Activated naive CD8-positive, alpha-beta T cell treated with anti-CD3 and anti-CD28 coated beads for 36 hours (primary cell): ENCODE measurements at regions not wholly inside any gene's neighbourhood (a gene's known extent, or its start where the extent isn't known, plus 50 kb on each side); places are given as distances from the start of the nearest gene placed in this dataset.
"Not testable (repeated sequence)": the region's sequence is repeated elsewhere in the genome, so short reads cannot be mapped to it uniquely, and the experiment has no call there.

Experiments used
- DNase-seq: peaks from one replicate; pipeline ENCODE4 v3.0.0; 2021
- H3K27ac Mint-ChIP-seq: one replicate; pipeline ENCODE4 v1.8.0; 2022; ENCODE audit warnings: mild to moderate bottlenecking, moderate library complexity, mixed read lengths
- H3K27me3 Mint-ChIP-seq: one replicate; pipeline ENCODE4 v1.8.0; 2022; ENCODE audit warnings: mild to moderate bottlenecking, mixed read lengths
- H3K36me3 Mint-ChIP-seq: one replicate; pipeline ENCODE4 v1.8.0; 2021; ENCODE audit warnings: mild to moderate bottlenecking, mixed read lengths
- H3K4me1 Mint-ChIP-seq: one replicate; pipeline ENCODE4 v1.8.0; 2021; ENCODE audit warnings: mixed read lengths
- H3K4me3 Mint-ChIP-seq: one replicate; pipeline ENCODE4 v1.8.0; 2022; ENCODE audit warnings: mild to moderate bottlenecking, moderate library complexity, mixed read lengths
- H3K9me3 Mint-ChIP-seq: one replicate; pipeline ENCODE4 v1.8.0; 2022; ENCODE audit warnings: mixed read lengths

DNA sequence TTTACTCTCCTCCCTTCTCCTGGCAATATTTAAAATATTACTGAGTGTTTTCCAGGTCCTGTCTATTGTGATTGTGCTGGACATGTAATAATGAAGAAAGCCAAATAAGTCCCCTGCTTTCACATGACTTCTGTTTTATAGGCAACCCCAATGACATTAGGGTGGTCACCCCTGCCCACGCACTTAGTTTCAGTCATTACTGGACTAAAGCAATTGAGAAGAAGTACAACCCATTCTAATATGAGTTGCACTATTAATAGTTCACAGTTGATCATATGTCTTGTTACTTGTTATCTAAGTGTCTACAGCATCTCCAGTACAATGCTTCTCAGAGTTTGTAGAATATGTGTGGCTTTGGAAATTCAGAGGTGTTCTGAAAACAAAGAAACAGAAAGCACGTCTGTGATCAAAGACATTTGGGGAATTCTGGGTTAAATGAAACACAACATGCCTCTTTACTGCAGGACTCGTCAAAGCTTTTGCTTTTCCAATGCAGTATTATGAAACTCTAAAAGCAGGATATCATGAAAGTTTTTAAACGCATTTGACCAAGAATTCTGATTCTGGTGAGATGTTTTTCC is 789.5 kb downstream of the DHX35 start:
- DNase-seq, result no peak
- H3K9me3 Mint-ChIP-seq, result peaks cover 15% of the 10 kb centered on the region
- H3K4me3 Mint-ChIP-seq, result no peak overlapping the region
- peaks cover 4% of the 10 kb centered on the region for H3K36me3 Mint-ChIP-seq
- no peak overlapping the region for H3K27ac Mint-ChIP-seq
- no peaks in the 10 kb centered on the region for H3K27me3 Mint-ChIP-seq
- no peaks in the 10 kb centered on the region for H3K4me1 Mint-ChIP-seq

GRCh38 chr20:39745380-39745779 is 783.2 kb downstream of the DHX35 start:
- no peak for DNase-seq
- H3K9me3 Mint-ChIP-seq, result peaks cover 13% of the 10 kb centered on the region
- H3K27me3 Mint-ChIP-seq, result no peaks in the 10 kb centered on the region
- H3K36me3 Mint-ChIP-seq, result no peaks in the 10 kb centered on the region
- H3K4me3 Mint-ChIP-seq, result no peak overlapping the region
- no peaks in the 10 kb centered on the region for H3K4me1 Mint-ChIP-seq
- no peak overlapping the region for H3K27ac Mint-ChIP-seq

- Mint-ChIP-seq H3K9me3 (peaks cover 2% of the 10 kb centered on the region), H3K27me3 (no peaks in the 10 kb centered on the region), H3K36me3 (no peaks in the 10 kb centered on the region), H3K4me1 (no peaks in the 10 kb centered on the region), H3K4me3 (no peak overlapping the region), H3K27ac (no peak overlapping the region)
- DNase-seq, result no peak
Observed at GRCh38 chr20:39738651-39739050, 776.5 kb downstream of the DHX35 start.

DNA sequence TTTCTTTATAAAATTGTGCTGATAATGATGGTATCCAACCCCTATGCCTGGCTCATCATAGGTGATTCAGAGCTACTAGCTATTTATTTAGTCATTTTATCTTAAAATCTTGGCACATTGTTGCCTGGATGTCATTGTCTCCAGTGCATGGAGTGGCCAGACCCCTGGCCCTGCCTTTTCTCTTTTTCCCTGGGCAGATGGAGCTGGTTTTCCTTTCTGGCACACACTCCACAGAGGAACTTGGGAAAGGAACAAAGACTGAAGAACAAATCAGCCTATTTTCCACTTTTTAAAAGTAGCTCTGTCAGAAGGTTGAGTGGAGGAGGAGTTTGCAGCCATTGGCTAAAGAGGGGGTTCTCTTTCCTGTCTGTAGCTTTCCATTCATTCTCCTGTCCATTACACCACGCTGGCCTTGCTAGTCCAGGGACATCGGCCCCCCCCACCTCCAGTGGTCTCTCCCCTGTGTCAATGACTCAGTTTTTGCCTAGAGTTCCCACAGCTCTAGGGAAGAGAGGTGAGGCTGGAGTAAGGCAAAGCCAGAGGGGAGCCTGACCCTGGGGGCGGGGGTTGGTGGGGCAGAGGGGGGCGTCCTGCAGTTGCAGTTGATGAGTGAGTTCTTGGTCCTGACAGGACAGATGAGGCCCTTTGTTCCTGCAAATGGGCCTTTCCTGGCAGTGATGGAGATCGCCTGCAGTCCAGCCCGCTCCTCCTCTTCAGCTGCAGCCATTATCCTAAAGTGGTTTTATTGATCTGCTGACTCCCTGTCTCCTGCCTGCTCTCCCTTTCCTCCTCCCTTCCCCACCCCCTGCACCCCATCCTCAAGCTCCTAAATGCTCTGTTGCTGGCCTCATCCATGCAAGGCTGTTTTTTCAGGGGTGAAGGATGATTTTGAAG is 774.5 kb downstream of the DHX35 start:
- H3K4me1 Mint-ChIP-seq, result no peaks in the 10 kb centered on the region
- no peaks in the 10 kb centered on the region for H3K9me3 Mint-ChIP-seq
- H3K27me3 Mint-ChIP-seq, result no peaks in the 10 kb centered on the region
- no peak for DNase-seq
- H3K4me3 Mint-ChIP-seq, result no peak overlapping the region
- no peaks in the 10 kb centered on the region for H3K36me3 Mint-ChIP-seq
- H3K27ac Mint-ChIP-seq, result no peak overlapping the region

- not testable (repeated sequence) for H3K36me3 Mint-ChIP-seq, DNase-seq, H3K27me3 Mint-ChIP-seq, H3K4me1 Mint-ChIP-seq, H3K4me3 Mint-ChIP-seq, H3K27ac Mint-ChIP-seq
- H3K9me3 Mint-ChIP-seq, result peaks cover 37% of the 10 kb centered on the region
Observed at GRCh38 chr20:39725513-39725912, 763.4 kb downstream of the DHX35 start.

- H3K9me3 Mint-ChIP-seq, result peaks cover 4% of the 10 kb centered on the region
- H3K4me3 Mint-ChIP-seq, result no peak overlapping the region
- H3K27me3 Mint-ChIP-seq, result no peaks in the 10 kb centered on the region
- H3K36me3 Mint-ChIP-seq, result no peaks in the 10 kb centered on the region
- no peaks in the 10 kb centered on the region for H3K4me1 Mint-ChIP-seq
- no peak for DNase-seq
- no peak overlapping the region for H3K27ac Mint-ChIP-seq
Observed at GRCh38 chr20:39719293-39719692, 757.1 kb downstream of the DHX35 start.

- no peak for DNase-seq
- no peaks in the 10 kb centered on the region for H3K4me1 Mint-ChIP-seq
- no peak overlapping the region for H3K27ac Mint-ChIP-seq
- H3K9me3 Mint-ChIP-seq, result peaks cover 3% of the 10 kb centered on the region
- no peaks in the 10 kb centered on the region for H3K36me3 Mint-ChIP-seq
- no peak overlapping the region for H3K4me3 Mint-ChIP-seq
- H3K27me3 Mint-ChIP-seq, result no peaks in the 10 kb centered on the region
Observed at GRCh38 chr20:39717936-39718335, 755.8 kb downstream of the DHX35 start.

DNA sequence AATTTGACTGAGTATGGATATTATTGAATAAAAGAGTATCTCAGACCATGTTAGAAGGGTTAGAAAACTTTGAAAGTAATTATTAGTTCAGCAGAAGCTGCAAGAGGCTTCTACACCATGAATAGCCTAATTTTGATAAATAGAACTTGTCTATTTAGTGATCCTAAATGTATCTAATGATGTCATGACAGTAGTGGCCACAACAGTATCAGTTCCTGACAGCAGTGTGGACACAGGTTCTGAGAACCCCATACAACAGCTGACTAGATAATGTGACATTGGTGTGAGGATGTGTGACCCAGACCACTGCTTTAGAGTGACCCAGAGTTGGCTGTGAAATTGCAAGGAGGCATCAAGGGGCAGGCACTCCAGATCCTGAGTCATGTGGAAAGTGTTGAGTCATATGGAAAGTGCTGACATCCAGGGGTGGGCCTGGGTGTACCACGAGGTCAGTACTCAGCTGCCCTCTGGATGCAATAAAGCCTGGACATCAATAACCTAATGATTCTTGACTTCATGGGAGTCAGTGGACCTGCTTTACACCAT is 754.7 kb downstream of the DHX35 start:
- no peaks in the 10 kb centered on the region for H3K36me3 Mint-ChIP-seq
- no peaks in the 10 kb centered on the region for H3K4me1 Mint-ChIP-seq
- no peaks in the 10 kb centered on the region for H3K27me3 Mint-ChIP-seq
- H3K4me3 Mint-ChIP-seq, result no peak overlapping the region
- no peaks in the 10 kb centered on the region for H3K9me3 Mint-ChIP-seq
- H3K27ac Mint-ChIP-seq, result no peak overlapping the region
- no peak for DNase-seq

GRCh38 chr20:39713076-39713840 is 751.1 kb downstream of the DHX35 start:
- Mint-ChIP-seq H3K4me1 (no peaks in the 10 kb centered on the region), H3K9me3 (no peaks in the 10 kb centered on the region), H3K27ac (no peak overlapping the region), H3K4me3 (no peak overlapping the region), H3K27me3 (no peaks in the 10 kb centered on the region), H3K36me3 (no peaks in the 10 kb centered on the region)
- no peak for DNase-seq

DNA sequence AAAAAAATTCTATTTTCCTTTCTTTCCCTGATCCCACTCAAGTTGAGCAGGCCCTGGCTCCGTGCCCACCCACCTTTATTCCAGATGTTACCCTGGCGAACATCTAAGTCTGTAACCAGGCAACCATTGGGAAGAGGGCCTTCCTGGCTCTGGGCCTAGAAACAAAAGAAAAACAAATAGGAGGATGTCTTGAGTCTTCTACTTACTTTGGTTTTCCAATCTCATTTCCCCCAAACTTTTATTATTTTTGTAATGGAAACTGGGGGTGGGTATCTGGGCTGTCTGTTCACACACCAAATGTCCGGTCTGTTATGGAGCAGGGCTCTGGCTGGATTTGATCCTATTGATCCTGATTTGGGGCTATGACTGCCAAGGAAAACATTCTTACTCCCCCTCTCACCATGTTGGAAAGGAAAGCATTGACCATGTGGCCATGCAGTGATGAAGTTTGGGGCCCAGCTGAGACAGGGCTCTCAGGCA is 744.1 kb downstream of the DHX35 start:
- Mint-ChIP-seq H3K4me1 (no peaks in the 10 kb centered on the region), H3K4me3 (no peak overlapping the region), H3K9me3 (peaks cover 2% of the 10 kb centered on the region), H3K27me3 (peaks cover 4% of the 10 kb centered on the region), H3K27ac (no peak overlapping the region), H3K36me3 (no peaks in the 10 kb centered on the region)
- no peak for DNase-seq

DNA sequence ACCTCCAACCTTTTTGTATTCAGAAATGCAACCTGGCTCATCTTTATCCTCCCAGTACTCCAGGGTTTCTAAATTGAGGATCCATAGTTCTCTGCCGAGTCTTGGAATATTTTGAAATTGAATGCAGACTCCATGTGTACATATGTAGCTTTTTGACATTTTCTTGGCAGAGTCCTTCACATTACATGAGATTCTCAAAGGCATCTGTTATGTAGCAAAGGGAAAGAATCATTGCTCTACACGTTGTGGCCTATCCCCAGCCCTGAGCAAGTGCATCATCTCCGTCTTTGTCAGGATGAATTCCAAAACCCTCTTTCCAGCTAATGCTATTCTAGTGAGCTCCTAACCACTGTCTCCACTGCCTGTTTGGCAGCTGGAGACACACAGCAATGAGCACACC is 742.9 kb downstream of the DHX35 start:
- Mint-ChIP-seq H3K27ac (no peak overlapping the region), H3K27me3 (peaks cover 4% of the 10 kb centered on the region), H3K4me3 (no peak overlapping the region), H3K9me3 (peaks cover 2% of the 10 kb centered on the region), H3K4me1 (no peaks in the 10 kb centered on the region), H3K36me3 (no peaks in the 10 kb centered on the region)
- DNase-seq, result no peak

GRCh38 chr20:39703357-39703756 is 741.2 kb downstream of the DHX35 start:
- H3K27ac Mint-ChIP-seq, H3K36me3 Mint-ChIP-seq, H3K4me3 Mint-ChIP-seq, H3K27me3 Mint-ChIP-seq, DNase-seq, H3K4me1 Mint-ChIP-seq, H3K9me3 Mint-ChIP-seq: not testable (repeated sequence)

DNA sequence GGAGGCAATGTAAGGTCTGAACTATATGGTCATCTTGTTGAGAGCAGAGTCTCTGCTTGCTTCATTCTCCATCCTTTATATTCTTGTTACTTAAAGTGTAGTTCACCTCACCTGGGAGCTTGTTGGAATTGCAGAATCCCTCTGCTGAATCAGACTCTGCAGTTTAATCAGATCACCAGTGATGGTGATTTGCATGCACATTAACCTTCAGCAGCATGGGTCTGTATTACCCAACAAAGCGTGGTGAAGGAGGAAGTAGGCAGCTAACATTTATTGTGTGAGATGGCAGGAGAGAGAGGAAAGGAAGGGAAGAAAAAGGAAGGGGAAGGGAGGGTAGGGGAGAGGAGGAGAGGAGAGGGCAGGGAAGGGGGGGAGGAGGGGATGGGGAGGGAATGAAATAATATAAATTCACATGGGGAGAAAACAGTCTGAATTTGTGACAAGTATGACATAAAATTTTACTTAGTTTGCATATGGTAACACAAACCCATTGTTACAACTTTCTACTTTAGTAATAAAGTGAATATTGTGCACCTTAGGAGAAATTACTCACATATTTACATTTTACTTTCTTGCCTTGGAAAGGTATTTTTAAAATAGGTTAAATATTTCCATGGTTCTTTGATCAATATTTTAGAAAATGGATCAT is 740.7 kb downstream of the DHX35 start:
- DNase-seq, result no peak
- Mint-ChIP-seq H3K9me3 (peaks cover 2% of the 10 kb centered on the region), H3K27ac (no peak overlapping the region), H3K4me3 (no peak overlapping the region), H3K4me1 (no peaks in the 10 kb centered on the region), H3K27me3 (peaks cover 4% of the 10 kb centered on the region), H3K36me3 (no peaks in the 10 kb centered on the region)

- H3K9me3 Mint-ChIP-seq, result peaks cover 3% of the 10 kb centered on the region
- H3K4me3 Mint-ChIP-seq, result no peak overlapping the region
- DNase-seq, result no peak
- no peaks in the 10 kb centered on the region for H3K36me3 Mint-ChIP-seq
- no peaks in the 10 kb centered on the region for H3K4me1 Mint-ChIP-seq
- peaks cover 4% of the 10 kb centered on the region for H3K27me3 Mint-ChIP-seq
- H3K27ac Mint-ChIP-seq, result no peak overlapping the region
Observed at GRCh38 chr20:39700528-39700927, 738.4 kb downstream of the DHX35 start.
